RWPE1 (cell line): ENCODE measurements at regions not wholly inside any gene's neighbourhood (a gene's known extent, or its start where the extent isn't known, plus 50 kb on each side); places are given as distances from the start of the nearest gene placed in this dataset.

Source experiments
- CTCF ChIA-PET: fragments of 350-600 bp; sonication (Branson Sonifier 250); formaldehyde crosslinking; extraction: SDS; loops from one replicate; lab custom pipeline; 2021; lab: Yijun Ruan, JAX
- POLR2A ChIA-PET: fragments of 400-600 bp; formaldehyde crosslinking; extraction: SDS; loops from one replicate; lab custom pipeline; 2020; ENCODE audit warnings: antibody characterized with exemption; ENCODE audit not compliant: low non-redundant PET; lab: Yijun Ruan, JAX
- DNase-seq: peaks from one replicate; pipeline ENCODE4 v3.0.0; 2012; ENCODE audit warnings: low spot score
- H3K27ac ChIP-seq: fragments of 450-650 bp; 2 replicates; pipeline ENCODE4 v1.5.1; 2017
- CTCF ChIP-seq: fragments of 450-650 bp; conservative IDR thresholded peaks from 2 replicates; pipeline ENCODE4 v1.5.1; 2017; ENCODE audit warnings: low read depth, mild to moderate bottlenecking

- DNase-seq: no peak
- ChIA-PET POLR2A (no interaction called here), CTCF (no interaction called here)
- TF ChIP-seq CTCF: no peak
- H3K27ac ChIP-seq: no peak overlapping the region
Observed at GRCh38 chr5:155455791-155456514, 442.4 kb downstream of the KIF4B start.

- no peak overlapping the region for H3K27ac ChIP-seq
- POLR2A ChIA-PET: no interaction called here
- CTCF ChIA-PET: interaction anchor here (0.7 kb wide), 1 partner anchor 228 kb away, joined by 5 read pairs; no protein-coding TSS in a partner anchor
- no peak for DNase-seq
- TF ChIP-seq CTCF: no peak
Observed at GRCh38 chr5:155459889-155460500, 446.4 kb downstream of the KIF4B start.

- ChIA-PET POLR2A (no interaction called here), CTCF (interaction anchor here (0.7 kb wide), 1 partner anchor 228 kb away, joined by 5 read pairs; no protein-coding TSS in a partner anchor)
- no peak for TF ChIP-seq CTCF
- no peak overlapping the region for H3K27ac ChIP-seq
- no peak for DNase-seq
Observed at GRCh38 chr5:155460501-155460931, 447.0 kb downstream of the KIF4B start.

- no peak overlapping the region for H3K27ac ChIP-seq
- TF ChIP-seq CTCF: no peak
- ChIA-PET POLR2A (no interaction called here), CTCF (interaction anchor here (0.6 kb wide), 1 partner anchor 231 kb away, joined by 4 read pairs; no protein-coding TSS in a partner anchor)
- DNase-seq: no peak
Observed at GRCh38 chr5:155461304-155461703, 447.7 kb downstream of the KIF4B start.

- no peak for DNase-seq
- TF ChIP-seq CTCF: no peak
- ChIA-PET CTCF (interaction anchor here (0.6 to 0.7 kb wide), 2 partner anchors 56 to 521 kb away, joined by 3 to 5 read pairs; no protein-coding TSS in a partner anchor), POLR2A (no interaction called here)
- no peak overlapping the region for H3K27ac ChIP-seq
Observed at GRCh38 chr5:155466851-155467250, 453.3 kb downstream of the KIF4B start.

GRCh38 chr5:155471027-155471426 lies 457.5 kb downstream of the KIF4B start:
- ChIA-PET CTCF (interaction anchor here (0.5 kb wide), 1 partner anchor 413 kb away, joined by 3 read pairs; no protein-coding TSS in a partner anchor), POLR2A (no interaction called here)
- TF ChIP-seq CTCF: no peak
- no peak overlapping the region for H3K27ac ChIP-seq
- DNase-seq: no peak
